Panc1 (cell line): ENCODE measurements at regions not wholly inside any gene's neighbourhood (a gene's known extent, or its start where the extent isn't known, plus 50 kb on each side); places are given as distances from the start of the nearest gene placed in this dataset.

Experiments used
- POLR2AphosphoS5 ChIP-seq: IDR thresholded peaks from 2 replicates; pipeline ENCODE4 v1.6.1; 2012; ENCODE audit warnings: mild to moderate bottlenecking, low read depth, low read length, moderate library complexity
- REST ChIP-seq, 2 experiments: IDR thresholded peaks; 2 replicates each; pipeline ENCODE4 v1.6.1; 2011 to 2012; ENCODE audit warnings: low read depth in 2 of 2, control low read depth in 1 of 2, low read length in 1 of 2, mild to moderate bottlenecking in 1 of 2, moderate library complexity in 1 of 2; ENCODE audit not compliant: insufficient read depth in 1 of 2
- SIN3A ChIP-seq: IDR thresholded peaks from 2 replicates; pipeline ENCODE4 v1.6.1; 2012; ENCODE audit warnings: low read depth, mild to moderate bottlenecking, low read length, moderate library complexity, borderline replicate concordance; ENCODE audit not compliant: insufficient read depth
- TCF7L2 ChIP-seq: IDR thresholded peaks from 2 replicates; pipeline ENCODE4 v1.6.1; 2011; ENCODE audit warnings: mild to moderate bottlenecking, low read depth, low read length, inconsistent platforms
- TF ChIP-seq, protein P1 (sequence below): fragments of 450-650 bp; IDR thresholded peaks from 2 replicates; pipeline ENCODE4 v1.5.1; 2017; ENCODE audit warnings: mild to moderate bottlenecking

- TF ChIP-seq, protein P1, sequence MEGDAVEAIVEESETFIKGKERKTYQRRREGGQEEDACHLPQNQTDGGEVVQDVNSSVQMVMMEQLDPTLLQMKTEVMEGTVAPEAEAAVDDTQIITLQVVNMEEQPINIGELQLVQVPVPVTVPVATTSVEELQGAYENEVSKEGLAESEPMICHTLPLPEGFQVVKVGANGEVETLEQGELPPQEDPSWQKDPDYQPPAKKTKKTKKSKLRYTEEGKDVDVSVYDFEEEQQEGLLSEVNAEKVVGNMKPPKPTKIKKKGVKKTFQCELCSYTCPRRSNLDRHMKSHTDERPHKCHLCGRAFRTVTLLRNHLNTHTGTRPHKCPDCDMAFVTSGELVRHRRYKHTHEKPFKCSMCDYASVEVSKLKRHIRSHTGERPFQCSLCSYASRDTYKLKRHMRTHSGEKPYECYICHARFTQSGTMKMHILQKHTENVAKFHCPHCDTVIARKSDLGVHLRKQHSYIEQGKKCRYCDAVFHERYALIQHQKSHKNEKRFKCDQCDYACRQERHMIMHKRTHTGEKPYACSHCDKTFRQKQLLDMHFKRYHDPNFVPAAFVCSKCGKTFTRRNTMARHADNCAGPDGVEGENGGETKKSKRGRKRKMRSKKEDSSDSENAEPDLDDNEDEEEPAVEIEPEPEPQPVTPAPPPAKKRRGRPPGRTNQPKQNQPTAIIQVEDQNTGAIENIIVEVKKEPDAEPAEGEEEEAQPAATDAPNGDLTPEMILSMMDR: no peak
- TF ChIP-seq TCF7L2 (no peak), POLR2AphosphoS5 (no peak), REST (IDR thresholded peaks at IDR 0.05; ENCODE audit: insufficient read depth in 1 of 2, low read depth in 2 of 2, low read length in 1 of 2) (no peak), SIN3A (no peak)
These were observed 60.7 kb upstream of the FGF14 start for GRCh38 chr13:102462570-102462969.
